Karpas-422 (cell line): ENCODE measurements at regions not wholly inside any gene's neighbourhood (a gene's known extent, or its start where the extent isn't known, plus 50 kb on each side); places are given as distances from the start of the nearest gene placed in this dataset.

Experiments used
- DNase-seq: peaks from one replicate; pipeline ENCODE4 v3.0.0-alpha.2; 2015
- H2AFZ ChIP-seq: fragments of 200-600 bp; sonication (generic); 2 replicates; pipeline ENCODE4 v1.6.1; 2014; ENCODE audit warnings: antibody characterized with exemption, low read length, mixed read lengths
- H3K27ac ChIP-seq: fragments of 200-600 bp; sonication (generic); 2 replicates; pipeline ENCODE4 v1.5.1; 2014; ENCODE audit warnings: mild to moderate bottlenecking, low read length, moderate library complexity
- H3K27me3 ChIP-seq: fragments of 200-600 bp; sonication (generic); 2 replicates; pipeline ENCODE4 v1.6.1; 2014; ENCODE audit warnings: low read length, mixed read lengths
- H3K36me3 ChIP-seq: fragments of 200-600 bp; sonication (generic); 2 replicates; pipeline ENCODE4 v1.6.1; 2014; ENCODE audit warnings: low read length, mixed read lengths; ENCODE audit not compliant: insufficient read depth
- H3K4me1 ChIP-seq: fragments of 200-600 bp; sonication (generic); 2 replicates; pipeline ENCODE4 v1.6.1; 2014; ENCODE audit warnings: mild to moderate bottlenecking, low read length, mixed read lengths
- H3K4me2 ChIP-seq: fragments of 200-600 bp; sonication (generic); 2 replicates; pipeline ENCODE4 v1.6.1; 2014; ENCODE audit warnings: low read length, low read depth, mild to moderate bottlenecking; ENCODE audit not compliant: poor library complexity, severe bottlenecking
- H3K4me3 ChIP-seq: fragments of 200-600 bp; sonication (generic); 2 replicates; pipeline ENCODE4 v1.5.1; 2014; ENCODE audit warnings: mild to moderate bottlenecking, antibody characterized with exemption, low read length, mixed read lengths
- H3K79me2 ChIP-seq: fragments of 200-600 bp; sonication (generic); 2 replicates; pipeline ENCODE4 v1.6.1; 2014; ENCODE audit warnings: mild to moderate bottlenecking, low read length, mixed read lengths
- H3K9ac ChIP-seq: fragments of 200-600 bp; sonication (generic); 2 replicates; pipeline ENCODE4 v1.6.0; 2014; ENCODE audit warnings: low read length
- H3K9me2 ChIP-seq: fragments of 200-600 bp; sonication (generic), shearing (Covaris generic); replicated peaks from 2 replicates; pipeline ENCODE4 v1.6.0; 2014; ENCODE audit warnings: mild to moderate bottlenecking, low read length, moderate library complexity; ENCODE audit not compliant: insufficient read depth
- H3K9me3 ChIP-seq: fragments of 300-700, 200-600 bp; sonication (generic); 2 replicates; pipeline ENCODE4 v1.6.1; 2014; ENCODE audit warnings: low read length, mixed read lengths
- H4K20me1 ChIP-seq: fragments of 200-600 bp; sonication (generic); 2 replicates; pipeline ENCODE4 v1.6.1; 2014; ENCODE audit warnings: mild to moderate bottlenecking, antibody characterized with exemption, low read length, low read depth; ENCODE audit not compliant: insufficient read depth

DNA sequence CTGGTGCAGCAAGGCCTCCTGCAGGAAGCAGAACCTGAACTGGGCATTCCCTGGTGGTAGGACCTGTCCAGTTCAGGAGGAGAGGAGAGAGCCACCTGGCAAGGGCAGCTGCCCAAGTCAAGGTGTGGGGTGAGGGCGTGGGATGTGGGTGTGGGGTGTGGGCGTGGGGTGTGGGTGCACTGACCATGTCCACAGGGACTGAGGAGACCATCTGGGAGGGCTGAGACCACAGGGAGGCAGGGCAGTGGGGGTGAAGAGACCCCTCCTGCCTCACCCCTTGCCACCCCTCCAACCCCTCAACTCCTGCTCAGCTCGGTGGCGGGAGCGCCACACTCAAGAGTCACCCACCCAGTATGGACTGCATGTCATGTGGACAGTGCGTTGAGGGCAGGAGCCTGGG, 117.9 kb downstream of the CPZ start:
- H3K4me1 ChIP-seq: no peaks in the 10 kb centered on the region
- no peak overlapping the region for H2AFZ ChIP-seq
- no peak overlapping the region for H3K4me2 ChIP-seq
- no peaks in the 10 kb centered on the region for H3K27me3 ChIP-seq
- DNase-seq: no peak
- no peaks in the 10 kb centered on the region for H3K9me2 ChIP-seq
- no peak overlapping the region for H3K4me3 ChIP-seq
- no peaks in the 10 kb centered on the region for H3K79me2 ChIP-seq
- H4K20me1 ChIP-seq: no peaks in the 10 kb centered on the region
- no peaks in the 10 kb centered on the region for H3K36me3 ChIP-seq
- H3K9ac ChIP-seq: no peak overlapping the region
- no peak overlapping the region for H3K27ac ChIP-seq
- H3K9me3 ChIP-seq: peaks cover 10% of the 10 kb centered on the region

DNA sequence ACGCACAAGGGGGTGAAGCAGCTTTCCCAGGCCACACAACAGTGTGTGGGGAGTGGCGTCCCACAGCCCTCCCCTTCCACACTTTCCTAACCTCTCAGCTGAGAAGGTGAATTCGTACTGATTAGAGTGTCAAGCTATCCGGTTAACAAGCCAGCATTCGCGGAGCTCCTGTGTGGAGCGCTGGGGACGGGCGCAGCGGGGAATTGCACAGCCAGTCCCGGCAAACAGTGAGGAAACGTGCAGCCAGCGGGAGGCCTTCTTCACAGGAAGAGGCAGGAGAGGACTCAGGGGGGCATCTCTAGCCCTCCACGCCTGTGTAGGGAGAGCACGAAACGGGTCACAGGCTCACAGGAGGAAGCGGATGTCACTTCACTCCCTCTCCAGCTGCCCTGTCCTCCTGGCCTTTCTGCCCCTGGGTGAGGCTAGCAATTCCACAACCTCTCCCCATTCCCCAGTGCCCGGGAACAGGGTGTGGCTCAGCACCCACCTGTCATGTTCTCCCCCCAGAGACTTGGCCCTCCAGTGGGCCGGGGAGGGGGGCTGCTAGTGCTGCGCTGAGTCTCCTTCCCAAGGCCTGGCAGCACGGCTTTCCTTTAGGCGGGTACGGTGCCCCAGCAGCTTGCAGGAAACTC, 117.3 kb downstream of the CPZ start:
- Histone ChIP-seq H3K36me3 (no peaks in the 10 kb centered on the region), H3K9ac (no peak overlapping the region), H3K27me3 (no peaks in the 10 kb centered on the region), H3K4me3 (no peak overlapping the region), H3K4me2 (no peak overlapping the region), H4K20me1 (no peaks in the 10 kb centered on the region), H3K9me3 (peaks cover 8% of the 10 kb centered on the region), H2AFZ (no peak overlapping the region), H3K27ac (no peak overlapping the region), H3K4me1 (no peaks in the 10 kb centered on the region), H3K79me2 (no peaks in the 10 kb centered on the region), H3K9me2 (no peaks in the 10 kb centered on the region)
- DNase-seq: no peak

DNA sequence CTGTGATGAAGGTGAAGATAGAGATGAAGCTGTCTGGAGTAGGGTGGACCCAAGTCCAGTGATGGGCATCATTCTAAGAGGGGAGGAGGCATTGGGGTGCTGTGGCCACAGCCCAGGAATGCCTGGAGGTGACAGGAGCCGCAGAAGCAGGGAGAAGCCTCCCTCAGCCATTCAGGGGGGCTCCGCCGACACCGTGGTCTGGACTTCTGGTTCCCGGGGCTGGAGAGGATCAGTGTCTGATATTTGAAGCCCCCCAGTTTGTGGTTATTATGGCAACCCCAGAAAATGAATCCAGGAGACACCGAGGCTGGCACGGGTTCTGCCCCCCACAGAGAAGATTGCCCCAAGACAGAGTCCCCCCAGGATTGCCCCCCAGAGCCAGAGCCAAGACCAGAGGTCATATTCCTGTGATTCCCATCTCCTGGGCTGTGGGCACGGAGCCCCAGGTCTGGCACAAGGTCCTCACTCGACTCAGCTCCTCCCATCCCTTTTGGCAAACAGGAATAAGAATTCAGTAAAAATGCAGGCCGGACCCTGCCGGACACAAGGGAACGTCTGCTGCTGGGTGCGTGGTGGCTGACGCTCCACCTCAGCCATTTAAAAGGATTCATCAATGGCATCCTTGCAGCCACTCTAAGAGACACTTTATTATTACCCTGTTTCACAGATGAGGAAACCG, 116.6 kb downstream of the CPZ start:
- DNase-seq: no peak
- no peaks in the 10 kb centered on the region for H3K9me2 ChIP-seq
- H3K27me3 ChIP-seq: no peaks in the 10 kb centered on the region
- H2AFZ ChIP-seq: no peak overlapping the region
- H3K79me2 ChIP-seq: no peaks in the 10 kb centered on the region
- H3K9me3 ChIP-seq: peaks cover 6% of the 10 kb centered on the region; the same call in 1 of the 2 replicates
- no peak overlapping the region for H3K27ac ChIP-seq
- no peaks in the 10 kb centered on the region for H3K36me3 ChIP-seq
- H3K4me1 ChIP-seq: no peaks in the 10 kb centered on the region
- H3K4me2 ChIP-seq: no peak overlapping the region
- H3K9ac ChIP-seq: no peak overlapping the region
- no peaks in the 10 kb centered on the region for H4K20me1 ChIP-seq
- H3K4me3 ChIP-seq: no peak overlapping the region

DNA sequence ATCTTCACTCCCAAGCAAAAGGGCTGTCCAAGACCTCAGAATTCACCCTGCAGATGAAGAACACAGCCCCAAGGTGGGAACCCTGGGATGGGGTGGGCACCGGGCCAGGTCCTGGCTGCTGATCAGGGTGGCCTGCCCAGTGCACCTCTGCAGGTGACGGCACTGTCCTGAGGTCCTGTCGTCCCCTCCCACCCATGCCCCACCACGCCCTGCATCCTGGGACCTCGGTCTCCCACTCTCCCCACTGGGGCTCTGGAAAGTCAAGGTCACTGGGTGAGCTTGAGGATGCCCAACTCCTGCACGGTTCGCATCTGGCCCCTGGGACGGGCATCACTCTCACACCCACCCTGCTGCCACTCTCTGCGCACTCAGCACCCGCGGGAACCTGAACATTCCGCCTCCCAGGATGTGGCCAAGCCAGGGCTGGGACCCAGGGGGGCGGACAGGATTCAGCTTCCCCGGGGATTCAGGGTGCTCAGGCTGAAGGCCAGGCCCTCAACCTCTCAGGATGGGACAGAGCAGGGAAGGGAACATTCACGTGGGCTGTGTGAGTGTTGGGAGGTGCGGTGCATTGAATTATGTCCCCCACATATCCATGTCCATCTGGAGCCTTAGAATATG, 115.9 kb downstream of the CPZ start:
- DNase-seq: no peak
- no peak overlapping the region for H2AFZ ChIP-seq
- no peak overlapping the region for H3K27ac ChIP-seq
- H3K36me3 ChIP-seq: no peaks in the 10 kb centered on the region
- H3K79me2 ChIP-seq: no peaks in the 10 kb centered on the region
- H3K4me3 ChIP-seq: no peak overlapping the region
- H3K9me3 ChIP-seq: peaks cover 6% of the 10 kb centered on the region; the same call in 1 of the 2 replicates
- H3K4me1 ChIP-seq: no peaks in the 10 kb centered on the region
- no peak overlapping the region for H3K4me2 ChIP-seq
- no peaks in the 10 kb centered on the region for H3K9me2 ChIP-seq
- no peaks in the 10 kb centered on the region for H3K27me3 ChIP-seq
- no peaks in the 10 kb centered on the region for H4K20me1 ChIP-seq
- no peak overlapping the region for H3K9ac ChIP-seq

DNA sequence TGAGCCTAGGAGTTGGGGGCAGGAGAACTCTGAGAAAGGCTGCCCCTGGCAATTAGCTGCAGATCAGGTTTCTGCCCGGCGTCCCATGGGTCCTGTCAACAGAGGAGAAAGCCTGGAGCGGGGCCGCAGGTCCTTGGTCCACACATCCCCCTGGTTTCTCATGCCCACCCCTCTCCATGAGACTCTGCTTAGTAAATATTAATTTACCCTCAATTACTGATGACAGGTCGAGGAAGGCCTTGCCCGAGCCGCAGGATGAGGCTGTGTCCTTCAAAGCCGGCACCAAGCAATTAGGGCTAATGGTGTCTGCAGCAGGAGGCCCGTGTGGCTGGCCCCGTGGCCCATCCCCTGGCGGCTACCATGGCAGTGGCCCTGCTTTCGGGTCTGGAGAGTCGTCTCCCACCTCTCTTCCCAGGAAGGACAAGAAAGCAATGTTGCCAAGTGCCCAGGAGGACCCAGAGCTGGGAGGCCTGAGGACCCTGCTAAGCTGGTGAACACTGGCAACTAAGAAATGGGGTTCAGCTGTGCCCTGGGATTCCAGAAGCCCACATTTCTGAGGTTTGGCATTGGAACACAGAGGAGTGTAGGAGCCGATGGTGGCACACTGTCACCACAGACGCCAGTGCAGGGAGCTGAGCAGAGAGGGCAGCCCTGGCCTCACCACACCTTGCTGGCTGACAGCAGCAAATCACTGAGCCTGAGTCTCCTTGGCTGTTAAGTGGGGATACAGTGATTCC, 114.6 kb downstream of the CPZ start:
- Histone ChIP-seq H3K79me2 (no peaks in the 10 kb centered on the region), H3K9ac (no peak overlapping the region), H3K4me2 (no peak overlapping the region), H3K4me3 (no peak overlapping the region), H4K20me1 (no peaks in the 10 kb centered on the region), H2AFZ (no peak overlapping the region), H3K9me3 (no peaks in the 10 kb centered on the region), H3K27me3 (no peaks in the 10 kb centered on the region), H3K36me3 (no peaks in the 10 kb centered on the region), H3K4me1 (no peaks in the 10 kb centered on the region), H3K27ac (no peak overlapping the region), H3K9me2 (no peaks in the 10 kb centered on the region)
- no peak for DNase-seq

DNA sequence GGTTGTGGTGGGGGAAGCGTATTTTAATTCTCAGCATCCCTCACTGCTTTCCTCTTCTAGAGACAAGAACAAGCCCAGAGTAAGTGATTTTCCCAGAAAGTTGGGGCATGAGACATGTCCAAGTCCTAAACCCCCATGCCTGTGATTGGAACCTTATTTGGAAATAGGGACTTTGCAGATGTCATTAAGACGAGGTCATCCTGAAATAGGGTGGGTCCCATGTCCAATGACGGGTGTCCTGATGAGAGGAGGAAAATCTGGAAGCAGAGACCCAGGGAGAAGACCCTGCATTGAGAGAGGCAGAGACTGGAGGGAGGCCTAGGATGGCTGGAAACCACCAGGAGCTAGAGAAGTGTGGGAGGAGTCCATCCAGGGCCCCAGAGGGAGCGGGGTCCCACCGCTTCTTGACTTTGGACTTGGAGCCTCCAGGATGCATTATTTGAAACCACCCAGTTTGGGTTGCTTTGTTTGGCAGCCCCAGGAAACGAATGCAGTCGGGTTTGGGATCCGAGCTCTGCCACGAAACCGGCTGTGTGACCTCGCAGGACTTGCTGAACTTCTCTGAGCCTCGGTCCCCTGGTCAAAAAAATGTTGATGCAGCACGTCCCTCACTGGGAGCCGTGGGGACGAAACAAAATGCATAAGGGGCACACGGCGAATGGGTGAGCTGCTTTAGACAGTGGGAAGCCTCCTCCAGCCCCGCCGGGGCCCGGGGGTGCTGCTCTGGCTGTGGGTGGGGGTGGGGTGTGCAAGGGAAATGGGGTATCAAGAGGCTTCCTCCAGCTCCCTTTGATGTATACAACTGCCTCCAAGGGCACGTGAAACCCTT, 113.9 kb downstream of the CPZ start:
- H3K79me2 ChIP-seq: no peaks in the 10 kb centered on the region
- no peaks in the 10 kb centered on the region for H3K9me3 ChIP-seq
- H3K27ac ChIP-seq: no peak overlapping the region
- DNase-seq: no peak
- H3K9ac ChIP-seq: no peak overlapping the region
- no peak overlapping the region for H3K4me3 ChIP-seq
- H3K36me3 ChIP-seq: no peaks in the 10 kb centered on the region
- H3K4me2 ChIP-seq: no peak overlapping the region
- H3K9me2 ChIP-seq: no peaks in the 10 kb centered on the region
- no peaks in the 10 kb centered on the region for H3K27me3 ChIP-seq
- no peak overlapping the region for H2AFZ ChIP-seq
- H3K4me1 ChIP-seq: no peaks in the 10 kb centered on the region
- no peaks in the 10 kb centered on the region for H4K20me1 ChIP-seq

- no peak overlapping the region for H3K27ac ChIP-seq
- no peak overlapping the region for H3K9ac ChIP-seq
- no peak overlapping the region for H3K4me3 ChIP-seq
- no peaks in the 10 kb centered on the region for H3K4me1 ChIP-seq
- H3K27me3 ChIP-seq: no peaks in the 10 kb centered on the region
- H3K4me2 ChIP-seq: no peak overlapping the region
- no peaks in the 10 kb centered on the region for H3K36me3 ChIP-seq
- H4K20me1 ChIP-seq: no peaks in the 10 kb centered on the region
- H2AFZ ChIP-seq: no peak overlapping the region
- DNase-seq: no peak
- H3K79me2 ChIP-seq: no peaks in the 10 kb centered on the region
- H3K9me2 ChIP-seq: no peaks in the 10 kb centered on the region
- no peaks in the 10 kb centered on the region for H3K9me3 ChIP-seq
Measured at GRCh38 chr4:8705161-8706145, 112.9 kb downstream of the CPZ start.
